IMR-90 (cell line): ENCODE measurements at regions not wholly inside any gene's neighbourhood (a gene's known extent, or its start where the extent isn't known, plus 50 kb on each side); places are given as distances from the start of the nearest gene placed in this dataset.

Experiments
- ATAC-seq: fragments of 200-7000 bp; cut with Tn5 transposase; 2 replicates; pipeline ENCODE4 v1.9.1; 2020; ENCODE audit warnings: low read depth, mild to moderate bottlenecking, moderate library complexity
- BruUV-seq: library from RNA; stranded (reverse); fragments of 400-500 nt; replicated peaks from 2 replicates; lab custom pipeline; 2021; lab: Mats Ljungman, UMichigan
- CTCF ChIA-PET: fragments of 300-600 bp; formaldehyde crosslinking; extraction: SDS; loops from one replicate; lab custom pipeline; 2021; ENCODE audit warnings: antibody characterized with exemption; lab: Yijun Ruan, JAX
- POLR2A ChIA-PET: fragments of 300-600 bp; sonication (Branson Sonifier 250); formaldehyde crosslinking; loops from one replicate; lab custom pipeline; 2022; ENCODE audit warnings: antibody characterized with exemption; ENCODE audit not compliant: unreplicated experiment; lab: Charles Lee
- DNase-seq: peaks from one replicate; pipeline ENCODE4 v3.0.0; 2013
- H2AFZ ChIP-seq: replicated peaks from 2 replicates; pipeline ENCODE3; 2013; ENCODE audit warnings: low read length, mild to moderate bottlenecking; ENCODE audit not compliant: poor library complexity
- H2AK5ac ChIP-seq: 2 replicates; pipeline ENCODE4 v1.6.1; 2013; ENCODE audit warnings: low read depth, low read length, inconsistent platforms
- H2AK9ac ChIP-seq: replicated peaks from 2 replicates; pipeline ENCODE3; 2013; ENCODE audit warnings: mild to moderate bottlenecking, low read depth, low read length, moderate library complexity; ENCODE audit not compliant: poor library complexity
- H2BK120ac ChIP-seq: 2 replicates; pipeline ENCODE4 v1.6.1; 2013; ENCODE audit warnings: low read depth, low read length, inconsistent platforms
- H2BK15ac ChIP-seq: 3 replicates; pipeline ENCODE4 v1.6.1; 2013; ENCODE audit warnings: low read depth, low read length, inconsistent platforms
- H2BK20ac ChIP-seq: 2 replicates; pipeline ENCODE4 v1.6.1; 2013; ENCODE audit warnings: low read depth, mild to moderate bottlenecking, inconsistent platforms, low read length, moderate library complexity
- H2BK5ac ChIP-seq: 2 replicates; pipeline ENCODE4 v1.6.1; 2013; ENCODE audit warnings: mild to moderate bottlenecking, low read depth, low read length, inconsistent platforms; ENCODE audit not compliant: poor library complexity, severe bottlenecking
- H3K14ac ChIP-seq: replicated peaks from 2 replicates; pipeline ENCODE4 v1.6.1; 2013; ENCODE audit warnings: low read depth, low read length, inconsistent platforms
- H3K18ac ChIP-seq: 2 replicates; pipeline ENCODE4 v1.6.1; 2013; ENCODE audit warnings: low read depth, low read length, control low read depth
- H3K23ac ChIP-seq: 2 replicates; pipeline ENCODE4 v1.6.1; 2013; ENCODE audit warnings: low read depth, low read length, inconsistent platforms
- H3K27ac ChIP-seq: 2 replicates; pipeline ENCODE4 v1.5.1; 2013; ENCODE audit warnings: mild to moderate bottlenecking, control low read depth, low read length; ENCODE audit not compliant: insufficient read depth
- H3K27me3 ChIP-seq: 2 replicates; pipeline ENCODE4 v1.6.1; 2013; ENCODE audit warnings: low read length; ENCODE audit not compliant: control insufficient read depth, insufficient read depth
- H3K36me3 ChIP-seq: 2 replicates; pipeline ENCODE4 v1.6.1; 2013; ENCODE audit warnings: low read length, mixed read lengths; ENCODE audit not compliant: control insufficient read depth, insufficient read depth
- H3K4ac ChIP-seq: 2 replicates; pipeline ENCODE4 v1.6.1; 2013; ENCODE audit warnings: low read depth, low read length, inconsistent platforms
- H3K4me1 ChIP-seq: 2 replicates; pipeline ENCODE4 v1.6.1; 2013; ENCODE audit warnings: low read length, mixed read lengths; ENCODE audit not compliant: control insufficient read depth, insufficient read depth
- H3K4me2 ChIP-seq: 2 replicates; pipeline ENCODE4 v1.6.1; 2013; ENCODE audit warnings: low read depth, mild to moderate bottlenecking, control low read depth, low read length, moderate library complexity
- H3K4me3 ChIP-seq: 2 replicates; pipeline ENCODE4 v1.5.1; 2013; ENCODE audit warnings: low read depth, mild to moderate bottlenecking, control low read depth, low read length, moderate library complexity; ENCODE audit not compliant: insufficient read depth
- H3K56ac ChIP-seq: 2 replicates; pipeline ENCODE4 v1.6.1; 2013; ENCODE audit warnings: low read length, inconsistent platforms; ENCODE audit not compliant: insufficient read depth; ENCODE audit errors: extremely low read depth
- H3K79me1 ChIP-seq, 2 experiments: 2 replicates each; pipeline ENCODE4 v1.6.1; 2013; ENCODE audit warnings: low read length in 2 of 2, inconsistent platforms in 1 of 2, low read depth in 1 of 2
- H3K9ac ChIP-seq: 2 replicates; pipeline ENCODE4 v1.6.1; 2013; ENCODE audit warnings: low read depth, low read length, control low read depth
- H3K9me1 ChIP-seq: 2 replicates; pipeline ENCODE4 v1.6.1; 2013; ENCODE audit warnings: low read length, inconsistent platforms; ENCODE audit not compliant: insufficient read depth
- H3K9me3 ChIP-seq: 2 replicates; pipeline ENCODE4 v1.6.1; 2013; ENCODE audit warnings: low read length; ENCODE audit not compliant: control insufficient read depth, insufficient read depth
- H4K20me1 ChIP-seq: 2 replicates; pipeline ENCODE4 v1.6.1; 2013; ENCODE audit warnings: low read length, inconsistent platforms; ENCODE audit not compliant: insufficient read depth
- H4K5ac ChIP-seq: 2 replicates; pipeline ENCODE4 v1.6.1; 2013; ENCODE audit warnings: mild to moderate bottlenecking, low read depth, low read length, control low read depth
- H4K8ac ChIP-seq, 2 experiments: 2 replicates each; pipeline ENCODE4 v1.6.1; 2013; ENCODE audit warnings: low read depth in 2 of 2, low read length in 2 of 2, control low read depth in 1 of 2, inconsistent platforms in 1 of 2
- H4K91ac ChIP-seq: 2 replicates; pipeline ENCODE4 v1.6.1; 2013; ENCODE audit warnings: low read depth, low read length, inconsistent platforms; ENCODE audit not compliant: insufficient read depth
- CEBPB ChIP-seq: IDR thresholded peaks from 2 replicates; pipeline ENCODE4 v1.6.1; 2012; ENCODE audit warnings: low read depth, low read length, improper control_type of control experiment
- MAZ ChIP-seq: IDR thresholded peaks from 2 replicates; pipeline ENCODE4 v1.6.1; 2012; ENCODE audit warnings: low read depth, mild to moderate bottlenecking, low read length, improper control_type of control experiment, moderate library complexity, borderline replicate concordance
- MXI1 ChIP-seq: IDR thresholded peaks from 2 replicates; pipeline ENCODE4 v1.6.1; 2012; ENCODE audit warnings: low read depth, mild to moderate bottlenecking, low read length, moderate library complexity, borderline replicate concordance
- NFE2L2 ChIP-seq: fragments of 150-350 bp; IDR thresholded peaks from 2 replicates; pipeline ENCODE4 v1.6.1; 2016; ENCODE audit warnings: low read depth, mild to moderate bottlenecking, low read length
- RAD21 ChIP-seq: IDR thresholded peaks from 2 replicates; pipeline ENCODE4 v1.6.1; 2012; ENCODE audit warnings: low read length, improper control_type of control experiment
- RCOR1 ChIP-seq: IDR thresholded peaks from 2 replicates; pipeline ENCODE4 v1.6.1; 2012; ENCODE audit warnings: mild to moderate bottlenecking, low read length, improper control_type of control experiment; ENCODE audit not compliant: insufficient replicate concordance
- SMC3 ChIP-seq: fragments of 150-350 bp; IDR thresholded peaks from 2 replicates; pipeline ENCODE4 v1.6.1; 2016; ENCODE audit warnings: low read depth, mild to moderate bottlenecking, antibody characterized with exemption, low read length, moderate library complexity
- WGBS, 2 experiments: methylation state at CpG; one replicate each; pipeline versions ENCODE4 v1.1.5 to v1.1.7; 2013; ENCODE audit warnings: missing lambda C conversion rate in 2 of 2; ENCODE audit not compliant: insufficient read length in 1 of 2; ENCODE audit errors: extremely low coverage in 2 of 2; 5-methylcytosine and 5-hydroxymethylcytosine counted together
- dilution Hi-C: fragments of 300-500 bp; cut with HindIII; formaldehyde crosslinking; loops from one replicate; pipeline ENCODE4 v1.14.3; 2018; ENCODE audit warnings: low sequenced_read_pairs; ENCODE audit not compliant: unreplicated experiment
- in situ Hi-C: fragments of 300-500 bp; cut with MboI; formaldehyde crosslinking; loops from 3 replicates; pipeline ENCODE4 v1.14.3; 2019; ENCODE audit warnings: low sequenced_read_pairs, inconsistent platforms, mixed read lengths
- intact Hi-C: fragments of 100-400 bp; cut with micrococcal nuclease; formaldehyde crosslinking; loops from 2 replicates; pipeline ENCODE4 v1.10.0; 2022
- TF ChIP-seq, protein P1 (sequence below): fragments of 150-350 bp; IDR thresholded peaks from 2 replicates; pipeline ENCODE4 v1.6.1; 2017; ENCODE audit warnings: mild to moderate bottlenecking, antibody characterized with exemption, low read length, low read depth
- TF ChIP-seq, protein P2 (sequence below): conservative IDR thresholded peaks from 2 replicates; pipeline ENCODE4 v1.5.1; 2012; ENCODE audit warnings: mild to moderate bottlenecking, low read depth, low read length, improper control_type of control experiment

DNA sequence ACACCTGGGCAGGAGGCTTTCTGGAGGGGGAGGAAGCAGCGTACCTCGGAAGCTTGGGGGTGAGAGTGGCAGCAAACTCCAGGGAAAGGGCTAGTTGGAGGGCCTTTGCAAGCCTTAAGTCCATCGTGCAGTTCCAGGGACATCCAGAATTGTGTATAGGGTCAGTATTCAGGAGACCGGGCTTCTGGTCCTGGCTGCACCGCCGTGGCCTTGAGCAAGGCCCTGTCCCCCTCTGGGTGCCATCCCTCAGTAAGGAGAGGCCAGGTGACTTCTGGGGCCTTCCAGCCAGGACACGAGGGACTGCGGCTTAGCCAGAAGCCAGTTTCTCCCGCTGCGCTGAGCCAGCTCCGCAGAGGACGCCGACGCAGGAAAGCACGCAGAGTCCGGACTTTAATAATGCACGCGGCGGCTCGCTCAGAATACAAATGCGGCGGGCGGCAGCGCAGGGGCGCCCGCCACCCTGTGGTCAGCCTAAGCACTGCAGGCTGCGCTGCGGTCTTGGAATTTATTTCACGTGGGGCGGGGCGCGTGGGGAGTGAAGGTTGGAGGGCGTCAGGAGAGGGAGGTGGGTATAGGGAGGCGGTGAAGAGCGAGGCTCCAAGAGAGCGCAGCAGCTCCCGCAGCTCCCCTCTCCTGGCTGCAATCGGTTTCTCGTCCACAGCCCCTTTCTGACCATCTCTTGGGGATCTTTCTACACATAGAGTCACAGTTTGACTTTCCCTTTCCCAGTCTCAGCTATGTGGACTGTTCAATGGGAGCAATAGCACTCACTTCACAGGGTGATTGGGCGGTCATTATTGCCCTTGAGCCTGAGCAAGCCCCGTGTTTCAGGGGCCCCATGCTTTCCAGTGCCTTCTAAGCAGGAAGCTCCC lies 94.1 kb upstream of the GPR50 start:
- no peak overlapping the region for H4K8ac ChIP-seq
- intact Hi-C loops: loop anchor here (1.0 to 5.0 kb wide), 5 partner anchors 99 to 390 kb away; partner anchors contain the start of genes CD99L2, HMGB3 and MTMR1
- H3K9me1 ChIP-seq: no peaks in the 10 kb centered on the region
- H2AK9ac ChIP-seq: no peak overlapping the region
- H3K79me1 ChIP-seq: no peaks in the 10 kb centered on the region
- H2AFZ ChIP-seq: peak overlapping the region; percentile 90
- H3K9me3 ChIP-seq: no peaks in the 10 kb centered on the region; the same call in 1 of the 2 replicates
- no peak overlapping the region for H2AK5ac ChIP-seq
- POLR2A ChIA-PET: no interaction called here
- no peak overlapping the region for H3K23ac ChIP-seq
- no peaks in the 10 kb centered on the region for H3K36me3 ChIP-seq
- dilution Hi-C loops: no loop called here
- no peak overlapping the region for H2BK15ac ChIP-seq
- H3K4ac ChIP-seq: no peak overlapping the region
- no peaks in the 10 kb centered on the region for H4K20me1 ChIP-seq
- DNase-seq (peak; percentile 22), ATAC-seq (peak; percentile 99)
- H2BK120ac ChIP-seq: no peak overlapping the region
- WGBS, 2 experiments: 22% methylated on average over 23 of the region's 41 CpGs; no CpG with 5 or more reads in 1 of the 2 experiments
- no peak overlapping the region for H3K27ac ChIP-seq
- no peak overlapping the region for H4K91ac ChIP-seq
- H2BK5ac ChIP-seq: no peak overlapping the region
- in situ Hi-C loops: no loop called here
- H4K5ac ChIP-seq: no peak overlapping the region
- H3K4me1 ChIP-seq: no peaks in the 10 kb centered on the region; the same call in 1 of the 2 replicates
- H3K56ac ChIP-seq: no peak overlapping the region
- peak overlapping the region; percentile 74 for H3K4me2 ChIP-seq
- H3K27me3 ChIP-seq: peaks cover 2% of the 10 kb centered on the region
- H3K9ac ChIP-seq: no peak overlapping the region
- TF ChIP-seq NFE2L2: no peak
- peak; percentile 78 for TF ChIP-seq RAD21
- no peak for TF ChIP-seq CEBPB
- TF ChIP-seq MAZ: peak; percentile 56; the same call in 1 of the 2 replicates
- TF ChIP-seq SMC3: peak; percentile 84
- TF ChIP-seq, protein P1, sequence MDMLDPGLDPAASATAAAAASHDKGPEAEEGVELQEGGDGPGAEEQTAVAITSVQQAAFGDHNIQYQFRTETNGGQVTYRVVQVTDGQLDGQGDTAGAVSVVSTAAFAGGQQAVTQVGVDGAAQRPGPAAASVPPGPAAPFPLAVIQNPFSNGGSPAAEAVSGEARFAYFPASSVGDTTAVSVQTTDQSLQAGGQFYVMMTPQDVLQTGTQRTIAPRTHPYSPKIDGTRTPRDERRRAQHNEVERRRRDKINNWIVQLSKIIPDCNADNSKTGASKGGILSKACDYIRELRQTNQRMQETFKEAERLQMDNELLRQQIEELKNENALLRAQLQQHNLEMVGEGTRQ: no peak
- peak; percentile 44; the same call in 1 of the 2 replicates for TF ChIP-seq MXI1
- TF ChIP-seq RCOR1: no peak
- TF ChIP-seq, protein P2, sequence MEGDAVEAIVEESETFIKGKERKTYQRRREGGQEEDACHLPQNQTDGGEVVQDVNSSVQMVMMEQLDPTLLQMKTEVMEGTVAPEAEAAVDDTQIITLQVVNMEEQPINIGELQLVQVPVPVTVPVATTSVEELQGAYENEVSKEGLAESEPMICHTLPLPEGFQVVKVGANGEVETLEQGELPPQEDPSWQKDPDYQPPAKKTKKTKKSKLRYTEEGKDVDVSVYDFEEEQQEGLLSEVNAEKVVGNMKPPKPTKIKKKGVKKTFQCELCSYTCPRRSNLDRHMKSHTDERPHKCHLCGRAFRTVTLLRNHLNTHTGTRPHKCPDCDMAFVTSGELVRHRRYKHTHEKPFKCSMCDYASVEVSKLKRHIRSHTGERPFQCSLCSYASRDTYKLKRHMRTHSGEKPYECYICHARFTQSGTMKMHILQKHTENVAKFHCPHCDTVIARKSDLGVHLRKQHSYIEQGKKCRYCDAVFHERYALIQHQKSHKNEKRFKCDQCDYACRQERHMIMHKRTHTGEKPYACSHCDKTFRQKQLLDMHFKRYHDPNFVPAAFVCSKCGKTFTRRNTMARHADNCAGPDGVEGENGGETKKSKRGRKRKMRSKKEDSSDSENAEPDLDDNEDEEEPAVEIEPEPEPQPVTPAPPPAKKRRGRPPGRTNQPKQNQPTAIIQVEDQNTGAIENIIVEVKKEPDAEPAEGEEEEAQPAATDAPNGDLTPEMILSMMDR: peak; percentile 85
- H2BK20ac ChIP-seq: no peak overlapping the region
- H3K18ac ChIP-seq: no peak overlapping the region
- BruUV-seq: no TSS peak
- H3K14ac ChIP-seq: no peak overlapping the region
- H3K4me3 ChIP-seq: no peak overlapping the region
- CTCF ChIA-PET: interaction anchor here (0.7 to 3.4 kb wide), 9 partner anchors 10 to 315 kb away, joined by 3 to 33 read pairs (median 5); no protein-coding TSS in a partner anchor
